NCI-H2081 (cell line): ENCODE measurements at regions not wholly inside any gene's neighbourhood (a gene's known extent, or its start where the extent isn't known, plus 50 kb on each side); places are given as distances from the start of the nearest gene placed in this dataset.
"Not testable (repeated sequence)": the region's sequence is repeated elsewhere in the genome, so short reads cannot be mapped to it uniquely, and the experiment has no call there.

ENCODE experiments used
- DNase-seq, 2 experiments: peaks; one replicate each; lab custom pipeline; 2025; lab: John Stamatoyannopoulos, UW

DNA sequence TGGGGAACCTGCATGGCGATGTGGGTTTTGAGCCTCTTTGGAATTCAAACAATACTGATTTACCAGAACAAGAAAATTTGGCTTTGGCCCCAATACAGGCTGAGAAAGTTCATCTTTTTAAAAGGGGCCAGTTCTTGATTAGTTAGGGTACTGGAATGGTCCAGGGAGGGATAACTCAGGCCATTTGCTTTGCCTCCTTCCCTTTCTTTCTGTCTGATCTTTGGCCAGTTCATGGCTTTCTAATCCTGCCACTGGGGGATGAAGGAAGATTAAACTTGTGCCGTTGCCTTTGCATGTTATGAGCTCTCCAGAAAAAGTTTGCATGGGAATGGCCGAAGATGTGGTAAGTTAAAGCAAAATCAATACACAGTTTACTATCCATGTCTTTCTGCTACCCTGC, 78.4 kb downstream of the ADAMTS15 start:
- DNase-seq = no peak

DNA sequence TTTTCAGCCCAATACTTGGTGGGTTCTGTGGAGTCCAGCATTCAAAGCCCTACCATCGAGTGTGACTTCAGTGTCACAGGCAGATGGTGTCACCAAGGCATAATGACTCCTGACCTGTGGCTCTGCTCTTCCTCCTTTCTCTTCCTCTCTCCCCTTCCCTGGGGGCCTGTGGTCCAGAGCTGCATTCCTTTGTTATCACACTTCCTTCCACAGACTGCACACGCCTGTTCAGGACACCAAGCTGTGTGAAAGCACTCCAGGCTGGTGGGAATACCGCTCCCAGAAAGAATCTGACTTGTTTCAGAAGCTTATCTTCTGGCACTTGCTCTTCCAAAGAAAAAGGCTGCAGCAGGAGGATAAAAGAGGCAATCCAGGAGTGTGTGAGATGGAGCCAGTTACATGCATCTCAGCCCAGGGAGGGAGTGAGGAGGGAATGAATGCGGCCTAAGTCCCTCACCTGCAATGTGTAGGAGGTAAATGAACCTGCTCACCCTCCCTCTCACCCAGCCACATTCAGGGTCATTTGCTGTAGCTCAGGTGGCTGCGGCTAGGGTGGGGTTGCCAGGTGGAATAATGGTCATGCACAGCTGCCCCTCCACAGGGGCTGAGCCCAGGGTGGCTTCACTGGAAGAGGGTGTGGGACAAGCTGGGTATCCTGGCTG, 79.3 kb downstream of the ADAMTS15 start:
- no peak for DNase-seq

DNA sequence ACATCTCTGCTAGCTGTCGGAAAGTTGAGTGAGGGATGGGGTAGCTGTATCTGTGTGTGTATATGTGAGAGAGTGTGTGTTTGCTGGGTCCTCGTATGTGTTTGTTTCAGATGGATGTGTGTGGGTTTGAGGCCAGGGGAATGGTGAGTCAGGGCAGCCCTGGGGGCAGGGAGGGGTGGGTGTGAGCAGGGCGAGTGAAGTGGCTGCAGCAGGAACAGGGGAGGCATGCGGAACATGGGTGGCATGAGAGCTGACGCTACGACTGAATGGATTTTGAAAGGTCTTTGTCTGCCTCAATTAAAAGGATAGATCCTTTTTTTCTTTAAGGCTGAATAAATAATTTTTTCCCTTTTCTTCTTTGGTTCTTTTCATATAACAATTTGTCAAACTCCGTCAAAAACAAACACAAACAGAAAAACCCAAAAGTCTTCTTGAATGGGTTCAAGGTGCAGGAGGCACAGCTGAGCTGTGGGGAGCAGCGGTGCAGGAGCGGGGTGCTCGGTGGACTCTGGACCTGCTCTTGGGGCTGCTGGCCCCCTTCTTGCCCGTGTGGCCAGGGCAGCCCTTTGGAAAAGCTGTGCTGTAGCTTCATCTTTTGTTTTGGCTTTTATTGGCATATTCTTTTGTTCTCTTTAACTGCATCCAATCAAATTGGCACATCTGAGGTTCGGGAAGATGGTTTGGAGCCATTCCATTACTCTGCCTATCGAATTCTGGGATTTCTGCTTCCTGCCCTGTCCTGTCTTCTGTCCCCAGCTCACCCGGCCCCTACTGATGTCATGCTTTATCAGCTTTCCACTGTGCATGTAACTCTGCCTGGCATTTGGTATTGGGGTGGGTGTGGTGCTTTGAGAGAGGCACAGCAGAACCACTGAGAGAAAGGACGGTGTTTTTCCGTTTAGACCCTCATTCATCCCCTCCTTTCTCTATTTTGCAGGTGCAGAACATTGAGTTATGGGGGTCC, 80.1 kb downstream of the ADAMTS15 start:
- no peak for DNase-seq

DNA sequence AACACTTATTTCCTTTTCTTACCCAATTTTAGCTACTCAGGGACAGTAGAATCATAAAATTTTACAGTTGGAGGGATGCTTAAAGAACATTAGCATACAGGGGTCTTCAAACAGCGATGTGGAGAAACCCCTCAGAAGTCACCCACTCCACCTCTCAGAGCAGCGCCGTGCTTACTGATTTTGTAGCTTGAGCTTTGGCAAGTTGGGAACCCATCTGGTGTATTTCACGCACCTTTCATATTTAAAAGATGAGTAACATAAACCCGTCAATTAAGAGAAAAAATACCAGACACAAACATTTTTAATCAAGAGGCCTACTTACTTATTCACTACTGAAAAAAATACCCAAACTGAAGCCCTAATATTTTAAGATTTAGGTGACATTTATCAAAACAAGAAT, 80.9 kb downstream of the ADAMTS15 start:
- no peak for DNase-seq

- no peak for DNase-seq
Observed at GRCh38 chr11:130531061-130531460, 82.6 kb downstream of the ADAMTS15 start.

- DNase-seq = no peak
Observed at GRCh38 chr11:130533113-130533798, 84.8 kb downstream of the ADAMTS15 start.

DNA sequence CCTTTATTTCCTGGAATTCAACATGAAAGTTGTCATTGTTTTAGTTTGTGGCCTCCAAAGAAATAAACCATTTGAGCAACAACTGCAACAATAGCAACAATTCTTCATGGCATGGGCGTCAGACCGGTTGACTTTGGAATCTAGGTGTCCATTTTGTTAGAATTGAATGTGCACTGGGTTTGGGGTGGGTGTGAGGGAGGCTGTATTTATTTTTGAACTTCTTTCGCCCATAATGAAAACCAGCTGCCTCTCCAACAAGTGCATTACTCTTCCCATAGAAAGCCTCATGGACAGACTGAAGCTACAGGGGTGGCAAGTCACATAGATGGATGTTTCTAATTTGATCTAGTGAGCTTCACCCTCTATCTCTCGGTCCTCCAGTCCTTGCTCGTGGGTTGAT, 85.4 kb downstream of the ADAMTS15 start:
- DNase-seq = no peak

- no peak for DNase-seq
Observed at GRCh38 chr11:130534551-130534950, 86.1 kb downstream of the ADAMTS15 start.

DNA sequence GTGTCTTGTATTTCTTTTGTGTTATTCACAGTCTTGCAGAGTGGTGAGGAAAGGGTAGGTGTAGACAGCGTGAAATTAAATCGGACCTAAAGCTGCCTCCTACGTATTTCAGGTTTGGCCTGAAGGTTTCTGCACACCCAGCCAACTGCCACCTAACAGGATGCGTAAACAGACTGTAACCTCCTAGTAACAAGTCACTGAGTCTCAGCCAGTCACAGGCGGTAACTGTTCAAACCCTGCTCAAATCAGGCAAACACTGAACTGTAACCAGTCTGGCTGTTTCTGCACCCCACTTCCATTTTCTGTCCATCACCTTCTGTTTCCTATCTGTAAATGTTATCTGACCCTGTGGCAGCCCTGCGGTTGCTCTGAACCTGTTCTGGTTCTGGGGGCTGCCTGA, 87.1 kb downstream of the ADAMTS15 start:
- peak in 1 of 2 experiments; percentile 7 for DNase-seq

DNA sequence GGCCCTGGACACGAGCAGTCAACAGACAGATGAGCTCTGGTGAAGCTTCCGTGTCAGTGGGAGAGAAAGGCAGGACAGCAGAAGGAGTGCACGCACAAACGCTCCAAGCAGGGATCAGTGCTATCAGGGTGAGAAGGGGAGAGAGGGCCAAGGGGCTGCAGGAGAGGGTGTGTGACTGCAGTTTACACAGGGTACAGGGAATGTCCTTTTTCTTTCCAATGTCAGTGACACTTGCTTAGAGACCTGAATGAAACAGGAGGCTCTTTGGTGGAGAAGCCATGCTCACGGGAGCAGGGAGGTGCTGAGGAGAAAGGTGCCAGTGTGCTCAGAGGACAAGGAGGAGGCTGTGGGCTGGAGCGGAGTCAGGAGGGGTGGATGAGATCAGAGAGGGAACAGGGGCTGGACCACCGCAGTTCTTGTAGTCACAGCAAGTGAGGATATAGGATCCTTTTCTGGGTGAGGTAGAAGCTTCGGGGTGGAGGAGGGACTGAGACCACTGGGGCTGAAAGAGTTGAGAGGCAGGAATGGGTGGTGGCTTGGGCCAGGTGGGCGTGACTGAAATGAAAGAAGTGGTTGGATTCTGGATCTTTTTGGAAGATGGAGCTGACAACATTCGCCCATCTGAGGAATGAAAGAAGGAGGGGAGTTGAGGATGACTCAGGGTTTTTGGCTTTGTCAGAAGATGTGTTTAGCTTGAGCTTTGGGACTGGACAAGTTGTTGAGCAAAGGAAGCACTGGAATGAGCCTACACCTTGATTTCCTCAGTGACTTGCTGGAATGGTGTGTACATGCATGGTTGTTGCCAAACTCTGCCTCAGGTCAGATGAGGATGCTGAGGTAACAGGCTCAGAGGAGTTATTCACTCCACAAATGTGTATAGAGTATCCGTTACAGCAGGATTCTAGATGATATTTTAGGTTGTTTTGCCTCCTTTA, 87.9 kb downstream of the ADAMTS15 start:
- no peak for DNase-seq

- DNase-seq = not testable (repeated sequence)
Observed at GRCh38 chr11:130539680-130540079, 91.2 kb downstream of the ADAMTS15 start.

DNA sequence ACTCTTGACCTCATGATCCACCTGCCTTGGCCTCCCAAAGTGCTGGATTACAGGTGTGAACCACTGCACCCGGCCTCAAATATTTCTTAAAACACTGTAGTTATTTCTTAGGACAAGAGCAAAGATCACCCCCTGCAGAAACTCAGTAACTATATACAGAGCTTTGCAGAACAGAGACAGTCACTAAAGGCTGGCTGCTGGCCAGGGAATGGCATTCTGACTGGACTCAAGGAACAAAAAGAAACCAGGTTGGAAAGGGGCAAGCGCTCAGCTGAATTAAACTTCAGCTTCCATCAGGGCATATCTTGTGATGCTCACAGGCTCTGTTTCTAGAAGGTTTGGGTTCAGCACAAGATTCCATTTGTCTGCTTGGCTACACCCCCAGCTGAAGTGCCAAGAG, 95.8 kb downstream of the ADAMTS15 start:
- no peak for DNase-seq

GRCh38 chr11:130545449-130546072, 97.1 kb downstream of the ADAMTS15 start:
- no peak for DNase-seq

DNA sequence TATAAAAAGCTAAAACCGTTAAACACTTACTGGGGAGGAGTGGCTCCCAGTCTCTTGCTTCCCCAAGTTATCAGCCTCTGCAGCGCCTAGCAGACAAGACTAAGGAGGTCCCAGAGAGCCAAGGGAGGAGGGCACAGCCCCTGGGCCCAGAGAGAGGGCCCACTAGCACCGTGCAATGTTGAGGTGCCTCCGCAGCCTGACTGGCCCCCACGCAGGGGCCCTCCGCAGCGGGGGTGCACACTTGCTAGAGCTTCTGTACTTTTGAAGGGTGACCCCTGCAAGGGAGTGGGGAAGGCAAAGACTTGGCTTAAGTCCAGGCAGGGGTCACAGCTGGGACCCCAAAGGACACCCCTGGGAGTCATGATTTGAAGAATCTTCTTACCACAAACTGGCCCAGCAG, 98.0 kb downstream of the ADAMTS15 start:
- DNase-seq = no peak

DNA sequence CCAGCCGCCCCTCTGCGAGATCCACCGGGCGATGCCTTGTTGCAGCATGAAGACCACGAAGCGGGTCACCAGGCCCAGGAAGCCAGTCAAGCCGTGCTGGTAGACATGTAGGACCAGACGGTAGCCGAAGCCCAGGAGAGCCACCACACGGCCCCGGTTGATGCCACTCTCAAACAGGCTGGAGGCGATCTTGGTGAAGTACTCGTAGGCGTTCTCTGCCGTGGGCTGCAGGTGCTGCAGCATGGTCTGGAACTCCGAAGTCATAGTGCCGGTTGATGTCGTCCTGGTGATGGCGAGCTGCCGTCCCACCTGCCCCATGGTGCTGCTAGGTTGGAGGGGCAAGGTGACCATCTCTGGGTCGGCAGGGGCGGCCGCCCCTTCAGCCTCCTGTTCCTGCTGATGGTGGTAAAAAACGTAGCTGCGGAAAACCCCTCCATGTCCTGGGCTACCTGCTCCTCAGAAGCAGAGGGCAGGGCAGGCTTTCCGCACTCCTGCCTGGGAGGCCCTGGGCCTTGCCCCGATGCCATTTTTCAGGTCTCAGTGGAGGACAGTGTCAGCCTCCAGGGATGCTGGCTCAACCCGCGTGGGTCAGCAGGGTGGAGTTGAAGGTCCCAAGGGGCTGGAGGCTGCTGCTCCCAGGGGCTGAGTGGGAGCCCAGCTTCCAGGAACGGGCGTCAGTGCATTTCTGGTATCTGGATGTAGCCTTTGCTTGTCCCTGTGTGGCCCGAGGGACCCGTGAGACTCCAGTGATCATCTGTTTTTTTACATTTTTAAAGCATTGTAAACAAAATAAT, 98.7 kb downstream of the ADAMTS15 start:
- no peak for DNase-seq

- DNase-seq = no peak
Observed at GRCh38 chr11:130547761-130548490, 99.5 kb downstream of the ADAMTS15 start.

DNA sequence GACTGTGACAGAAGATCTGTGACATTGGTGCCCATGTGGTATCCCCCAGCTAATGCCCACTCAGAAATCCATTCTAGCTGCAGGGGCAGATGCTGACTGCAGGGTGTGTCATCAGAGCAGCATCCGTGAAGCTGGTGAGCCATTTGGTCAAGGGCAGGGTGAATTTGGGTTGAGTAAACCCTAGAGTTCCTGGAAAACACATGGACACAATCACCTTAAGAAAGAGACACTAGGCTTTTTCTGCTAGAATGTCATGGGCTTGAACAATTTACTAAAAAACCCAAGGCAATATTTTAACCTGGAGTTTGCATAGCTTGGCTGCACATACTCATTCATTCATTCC, 100.0 kb downstream of the ADAMTS15 start:
- DNase-seq = no peak

DNA sequence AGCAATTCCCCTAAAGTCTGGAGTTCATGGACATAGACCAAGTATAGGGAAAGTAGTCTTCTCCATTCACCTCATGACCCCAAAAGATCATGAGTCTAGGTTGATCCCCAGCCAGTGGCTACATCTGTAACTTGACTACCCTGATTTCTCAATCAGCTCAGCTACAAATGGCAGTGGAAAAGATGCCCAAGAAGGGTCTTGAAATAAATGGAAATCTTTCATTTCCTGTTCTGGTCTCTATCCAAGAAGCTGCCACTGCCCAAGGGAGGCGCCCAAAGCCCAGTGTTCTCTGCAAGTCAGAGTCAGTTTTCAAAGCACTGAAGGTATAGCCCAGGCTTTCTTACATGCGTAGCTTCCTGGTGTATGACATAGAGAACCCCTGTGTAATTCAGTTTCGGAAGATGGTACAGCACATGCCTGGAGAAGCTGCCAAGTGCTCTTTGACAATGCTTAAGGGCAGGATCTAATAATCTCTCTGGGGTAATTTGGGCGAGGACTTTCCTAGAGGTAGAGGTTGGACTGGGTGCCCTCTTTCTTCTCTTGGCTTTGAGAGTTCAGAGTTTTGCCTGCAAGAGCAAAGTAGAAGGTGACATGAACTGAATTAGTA, 101.1 kb downstream of the ADAMTS15 start:
- no peak for DNase-seq

- DNase-seq = no peak
Observed at GRCh38 chr11:130550150-130550549, 101.7 kb downstream of the ADAMTS15 start.
